ENCODE measurements at regions not wholly inside any gene's neighbourhood (a gene's known extent, or its start where the extent isn't known, plus 50 kb on each side); places are given as distances from the start of the nearest gene placed in this dataset.

GRCh38 chr7:18313965-18314364 is 181.6 kb upstream of the HDAC9 start:
- no peak for TF ChIP-seq CTCF (IDR thresholded peaks at IDR 0.05; ENCODE audit: control extremely low read depth, extremely low read depth)
- Histone ChIP-seq H3K9me3 (ENCODE audit: control insufficient read depth in 4 of 4, insufficient read depth in 3 of 4, low read length in 3 of 4) (no peaks in the 10 kb centered on the region), H3K9ac (ENCODE audit: insufficient read depth in 1 of 2, low read length in 2 of 2) (no peak overlapping the region), H3K4me1 (ENCODE audit: control insufficient read depth in 5 of 5, insufficient read depth in 5 of 5, low read length in 5 of 5) (peaks cover 0 to 9% (median 0%) of the 10 kb centered on the region in 5 donors), H3K4me3 (no peak overlapping the region), H3K27me3 (ENCODE audit: control insufficient read depth in 3 of 3, insufficient read depth in 3 of 3, low read length in 2 of 3) (no peaks in the 10 kb centered on the region), H3K27ac (ENCODE audit: low read depth in 1 of 2, low read length in 1 of 2) (no peak overlapping the region), H3K36me3 (ENCODE audit: control insufficient read depth in 4 of 4, insufficient read depth in 4 of 4, low read length in 4 of 4) (no peaks in the 10 kb centered on the region)
- ATAC-seq (ENCODE audit: insufficient read depth, low FRiP score) = no peak
- DNase-seq = peak in 1 of 3 donors; percentile 16

GRCh38 chr7:18315241-18315640 is 180.3 kb upstream of the HDAC9 start:
- peaks cover 0 to 2% (median 0%) of the 10 kb centered on the region in 5 donors for H3K4me1 ChIP-seq (ENCODE audit: control insufficient read depth in 5 of 5, insufficient read depth in 5 of 5, low read length in 5 of 5)
- H3K9me3 ChIP-seq (ENCODE audit: control insufficient read depth in 4 of 4, insufficient read depth in 3 of 4, low read length in 3 of 4) = no peaks in the 10 kb centered on the region
- H3K9ac ChIP-seq (ENCODE audit: insufficient read depth in 1 of 2, low read length in 2 of 2) = no peak overlapping the region
- no peak for TF ChIP-seq CTCF (IDR thresholded peaks at IDR 0.05; ENCODE audit: control extremely low read depth, extremely low read depth)
- no peaks in the 10 kb centered on the region for H3K36me3 ChIP-seq (ENCODE audit: control insufficient read depth in 4 of 4, insufficient read depth in 4 of 4, low read length in 4 of 4)
- WGBS, 2 donors = 86 to 96% methylated on average over 2 of the region's 2 CpGs
- no peaks in the 10 kb centered on the region for H3K27me3 ChIP-seq (ENCODE audit: control insufficient read depth in 3 of 3, insufficient read depth in 3 of 3, low read length in 2 of 3)
- no peak overlapping the region for H3K27ac ChIP-seq (ENCODE audit: low read depth in 1 of 2, low read length in 1 of 2)
- DNase-seq (no peak), ATAC-seq (ENCODE audit: insufficient read depth, low FRiP score) (no peak)
- no peak overlapping the region for H3K4me3 ChIP-seq

GRCh38 chr7:18317941-18318340 is 177.6 kb upstream of the HDAC9 start:
- no peak for TF ChIP-seq CTCF (IDR thresholded peaks at IDR 0.05; ENCODE audit: control extremely low read depth, extremely low read depth)
- Histone ChIP-seq H3K4me1 (ENCODE audit: control insufficient read depth in 5 of 5, insufficient read depth in 5 of 5, low read length in 5 of 5) (peaks cover 0 to 2% (median 0%) of the 10 kb centered on the region in 5 donors), H3K27ac (ENCODE audit: low read depth in 1 of 2, low read length in 1 of 2) (no peak overlapping the region), H3K9ac (ENCODE audit: insufficient read depth in 1 of 2, low read length in 2 of 2) (no peak overlapping the region), H3K9me3 (ENCODE audit: control insufficient read depth in 4 of 4, insufficient read depth in 3 of 4, low read length in 3 of 4) (no peaks in the 10 kb centered on the region), H3K36me3 (ENCODE audit: control insufficient read depth in 4 of 4, insufficient read depth in 4 of 4, low read length in 4 of 4) (no peaks in the 10 kb centered on the region), H3K27me3 (ENCODE audit: control insufficient read depth in 3 of 3, insufficient read depth in 3 of 3, low read length in 2 of 3) (no peaks in the 10 kb centered on the region), H3K4me3 (no peak overlapping the region)
- no peak for ATAC-seq (ENCODE audit: insufficient read depth, low FRiP score)
- DNase-seq = no peak
- 96 to 98% methylated on average over 2 of the region's 2 CpGs for WGBS, 2 donors

GRCh38 chr7:18320422-18320821 is 175.1 kb upstream of the HDAC9 start:
- Histone ChIP-seq H3K9me3 (ENCODE audit: control insufficient read depth in 4 of 4, insufficient read depth in 3 of 4, low read length in 3 of 4) (no peaks in the 10 kb centered on the region), H3K36me3 (ENCODE audit: control insufficient read depth in 4 of 4, insufficient read depth in 4 of 4, low read length in 4 of 4) (no peaks in the 10 kb centered on the region), H3K4me1 (ENCODE audit: control insufficient read depth in 5 of 5, insufficient read depth in 5 of 5, low read length in 5 of 5) (peaks cover 0 to 7% (median 0%) of the 10 kb centered on the region in 5 donors), H3K27ac (ENCODE audit: low read depth in 1 of 2, low read length in 1 of 2) (no peak overlapping the region), H3K27me3 (ENCODE audit: control insufficient read depth in 3 of 3, insufficient read depth in 3 of 3, low read length in 2 of 3) (no peaks in the 10 kb centered on the region), H3K9ac (ENCODE audit: insufficient read depth in 1 of 2, low read length in 2 of 2) (no peak overlapping the region), H3K4me3 (no peak overlapping the region)
- DNase-seq (no peak), ATAC-seq (ENCODE audit: insufficient read depth, low FRiP score) (no peak)
- WGBS, 2 donors = 78 to 84% methylated on average over 4 of the region's 4 CpGs
- TF ChIP-seq CTCF (IDR thresholded peaks at IDR 0.05; ENCODE audit: control extremely low read depth, extremely low read depth) = no peak

Data from lung (tissue), 11 donors.